HepG2 (cell line): ENCODE measurements at regions not wholly inside any gene's neighbourhood (a gene's known extent, or its start where the extent isn't known, plus 50 kb on each side); places are given as distances from the start of the nearest gene placed in this dataset.

ENCODE experiments used
- ATAC-seq: fragments of 200-7000 bp; cut with Tn5 transposase; 3 replicates; pipeline ENCODE4 v1.9.1; 2020; ENCODE audit warnings: mild to moderate bottlenecking, moderate library complexity
- BruUV-seq: library from RNA; stranded (reverse); fragments of 400-500 nt; replicated peaks from 2 replicates; lab custom pipeline; 2021; lab: Mats Ljungman, UMichigan
- CTCF ChIA-PET: fragments of 300-600 bp; formaldehyde crosslinking; extraction: SDS; loops from one replicate; lab custom pipeline; 2021; ENCODE audit warnings: low total read pairs, inconsistent platforms, low intra/inter-chr PET ratio; lab: Yijun Ruan, JAX
- POLR2A ChIA-PET: fragments of 350-600 bp; sonication (Branson Sonifier 250); formaldehyde crosslinking; loops from one replicate; lab custom pipeline; 2020; ENCODE audit warnings: antibody characterized with exemption, inconsistent platforms; lab: Yijun Ruan, JAX
- DNase-seq: peaks from one replicate; pipeline ENCODE4 v3.0.0-alpha.2; 2015; ENCODE audit warnings: low spot score
- FAIRE-seq: peaks from 3 replicates; lab custom pipeline; 2011; peaks lifted over from hg19 to GRCh38; lab: Jason Lieb, UNC
- H2AFZ ChIP-seq: one replicate; pipeline ENCODE4 v1.6.1; 2011; ENCODE audit warnings: low read length, inconsistent platforms
- H3K27ac ChIP-seq: fragments of 300-600 bp; 3 replicates; pipeline ENCODE4 v1.8.0; 2011; ENCODE audit warnings: mixed run types, mild to moderate bottlenecking, mixed read lengths, low read length, inconsistent platforms; ENCODE audit not compliant: insufficient read depth; ENCODE audit errors: extremely low read length
- H3K27me3 ChIP-seq, 2 experiments: fragments of 200-600 bp in 1 of 2; 2 replicates in 1 of 2; 3 replicates in 1 of 2; pipeline versions ENCODE4 v1.6.0 to v1.8.0; 2011; ENCODE audit warnings: low read length in 2 of 2, mild to moderate bottlenecking in 2 of 2, moderate library complexity in 2 of 2, inconsistent platforms in 1 of 2; ENCODE audit not compliant: insufficient read depth in 2 of 2, control insufficient read depth in 1 of 2
- H3K36me3 ChIP-seq, 2 experiments: fragments of 200-600 bp in 1 of 2; replicated peaks in 1 of 2; 2 replicates in 1 of 2; 3 replicates in 1 of 2; pipeline versions ENCODE4 v1.5.1 to v1.8.0; 2011; ENCODE audit warnings: low read length in 2 of 2, inconsistent platforms in 1 of 2; ENCODE audit not compliant: insufficient read depth in 2 of 2, control insufficient read depth in 1 of 2
- H3K4me1 ChIP-seq: 2 replicates; pipeline ENCODE4 v1.5.1; 2012; ENCODE audit warnings: low read length, inconsistent platforms; ENCODE audit not compliant: insufficient read depth
- H3K4me2 ChIP-seq: 2 replicates; pipeline ENCODE4 v1.6.0; 2011; ENCODE audit warnings: low read depth, low read length, inconsistent platforms
- H3K4me3 ChIP-seq, 3 experiments: fragments of 200-600 bp in 1 of 3; sonication (generic), shearing (Covaris generic) in 1 of 3; replicated peaks in 1 of 3; 2 replicates each; pipeline ENCODE4 v1.5.1; 2011 to 2016; ENCODE audit warnings: low read length in 3 of 3, inconsistent platforms in 2 of 3, low read depth in 2 of 3, mild to moderate bottlenecking in 2 of 3, control low read depth in 1 of 3, mixed read lengths in 1 of 3; ENCODE audit not compliant: insufficient read depth in 1 of 3
- H3K79me2 ChIP-seq: one replicate; pipeline ENCODE4 v1.6.1; 2011; ENCODE audit warnings: low read length, inconsistent platforms; ENCODE audit not compliant: insufficient read depth
- H3K9ac ChIP-seq: 2 replicates; pipeline ENCODE4 v1.6.0; 2011; ENCODE audit warnings: mild to moderate bottlenecking, low read depth, low read length, inconsistent platforms; ENCODE audit not compliant: insufficient read depth
- H3K9me3 ChIP-seq: 2 replicates; pipeline ENCODE4 v1.5.1; 2012; ENCODE audit warnings: mild to moderate bottlenecking, low read length
- H4K20me1 ChIP-seq: 2 replicates; pipeline ENCODE4 v1.6.0; 2011; ENCODE audit warnings: inconsistent platforms, mild to moderate bottlenecking, low read length, moderate library complexity; ENCODE audit not compliant: insufficient read depth
- CENPT ChIP-seq: sonication (generic); formaldehyde crosslinking; IDR thresholded peaks from 2 replicates; pipeline ENCODE4 v1.8.0; 2022; ENCODE audit warnings: low read depth, mild to moderate bottlenecking, moderate library complexity, missing genetic modification reagents
- ETV5 ChIP-seq: IDR thresholded peaks from 2 replicates; pipeline ENCODE4 v1.6.1; 2018; ENCODE audit warnings: missing biosample characterization, missing genetic modification reagents, inconsistent platforms, borderline replicate concordance
- GATAD2A ChIP-seq: IDR thresholded peaks from 2 replicates; pipeline ENCODE4 v1.6.1; 2016
- HMG20A ChIP-seq: IDR thresholded peaks from 2 replicates; pipeline ENCODE4 v1.6.1; 2016; ENCODE audit warnings: borderline replicate concordance
- MIXL1 ChIP-seq: IDR thresholded peaks from 2 replicates; pipeline ENCODE4 v1.6.1; 2016
- MTA1 ChIP-seq: sonication (generic); formaldehyde crosslinking; IDR thresholded peaks from 2 replicates; pipeline ENCODE4 v1.4.0; 2020; ENCODE audit warnings: missing genetic modification reagents, mild to moderate bottlenecking, borderline replicate concordance
- NFRKB ChIP-seq: fragments of 450-650 bp; IDR thresholded peaks from 2 replicates; pipeline ENCODE4 v1.6.1; 2017
- PCBP2 ChIP-seq: fragments of 200-400 bp; formaldehyde crosslinking; optimal IDR thresholded peaks from 2 replicates; pipeline ENCODE3; 2018; ENCODE audit warnings: low read length, low read depth; ENCODE audit not compliant: poor library complexity, severe bottlenecking
- RBFOX2 ChIP-seq: fragments of 200-400 bp; formaldehyde crosslinking; IDR thresholded peaks from 2 replicates; pipeline ENCODE4 v1.6.1; 2017; ENCODE audit warnings: low read depth, mild to moderate bottlenecking, low read length
- SAP130 ChIP-seq: IDR thresholded peaks from 2 replicates; pipeline ENCODE4 v1.6.1; 2016; ENCODE audit warnings: low read depth
- SMC3 ChIP-seq: IDR thresholded peaks from 2 replicates; pipeline ENCODE4 v1.6.1; 2011; ENCODE audit warnings: low read length, improper control_type of control experiment
- STAG1 ChIP-seq: sonication (generic); formaldehyde crosslinking; IDR thresholded peaks from 2 replicates; pipeline ENCODE4 v1.4.0; 2020; ENCODE audit warnings: missing genetic modification reagents
- XBP1 ChIP-seq: sonication (generic); formaldehyde crosslinking; IDR thresholded peaks from 2 replicates; pipeline ENCODE4 v1.5.0; 2020; ENCODE audit warnings: missing genetic modification reagents
- ZFAT ChIP-seq: sonication (generic); formaldehyde crosslinking; conservative IDR thresholded peaks from 2 replicates; pipeline ENCODE4 v1.8.1; 2023; ENCODE audit warnings: missing genetic modification reagents, inconsistent platforms
- ZNF383 ChIP-seq: sonication (generic); formaldehyde crosslinking; IDR thresholded peaks from 2 replicates; pipeline ENCODE4 v1.4.0; 2020; ENCODE audit warnings: missing genetic modification reagents, mild to moderate bottlenecking, borderline replicate concordance
- ZNF530 ChIP-seq: sonication (generic); formaldehyde crosslinking; IDR thresholded peaks from 2 replicates; pipeline ENCODE4 v1.5.0; 2020; ENCODE audit warnings: low read depth, mild to moderate bottlenecking, missing genetic modification reagents
- ZNF569 ChIP-seq: sonication (generic); formaldehyde crosslinking; IDR thresholded peaks from 2 replicates; pipeline ENCODE4 v1.5.0; 2020; ENCODE audit warnings: mild to moderate bottlenecking, missing genetic modification reagents, moderate library complexity, borderline replicate concordance
- ZNF639 ChIP-seq: conservative IDR thresholded peaks from 2 replicates; pipeline ENCODE4 v1.6.1; 2018; ENCODE audit warnings: missing genetic modification reagents
- ZNF713 ChIP-seq: sonication (generic); formaldehyde crosslinking; IDR thresholded peaks from 2 replicates; pipeline ENCODE4 v1.4.0; 2020; ENCODE audit warnings: mild to moderate bottlenecking, missing genetic modification reagents
- ZNF75D ChIP-seq: sonication (generic); formaldehyde crosslinking; IDR thresholded peaks from 2 replicates; pipeline ENCODE4 v1.8.1; 2023; ENCODE audit warnings: missing genetic modification reagents, mild to moderate bottlenecking, borderline replicate concordance
- ZNF83 ChIP-seq: sonication (generic); formaldehyde crosslinking; IDR thresholded peaks from 2 replicates; pipeline ENCODE4 v1.4.0; 2020; ENCODE audit warnings: missing genetic modification reagents, mild to moderate bottlenecking, borderline replicate concordance
- ZNF878 ChIP-seq: sonication (generic); formaldehyde crosslinking; IDR thresholded peaks from 2 replicates; pipeline ENCODE4 v1.8.1; 2023; ENCODE audit warnings: mild to moderate bottlenecking, missing genetic modification reagents, moderate library complexity
- WGBS: methylation state at CpG from one replicate; pipeline ENCODE4 v1.1.6; 2017; ENCODE audit warnings: low lambda C conversion rate; 5-methylcytosine and 5-hydroxymethylcytosine counted together
- in situ Hi-C: cut with HindIII; loops from 2 replicates; pipeline ENCODE4 v1.10.0; 2017; ENCODE audit warnings: low pct_unique_long_range_greater_than_20kb; ENCODE audit not compliant: extremely low pct_ligation_motif_present
- intact Hi-C: fragments of 100-400 bp; cut with micrococcal nuclease; formaldehyde crosslinking; loops from one replicate; pipeline ENCODE4 v1.10.0; 2022; ENCODE audit not compliant: unreplicated experiment
- TF ChIP-seq, protein P1 (sequence below): sonication (generic); formaldehyde crosslinking; IDR thresholded peaks from 2 replicates; pipeline ENCODE4 v1.5.0; 2020; ENCODE audit warnings: mild to moderate bottlenecking, missing genetic modification reagents, moderate library complexity

GRCh38 chr3:148379763-148380382, 317.8 kb upstream of the AGTR1 start:
- Histone ChIP-seq H3K27me3 (no peaks in the 10 kb centered on the region), H3K36me3 (no peaks in the 10 kb centered on the region), H3K4me2 (no peak overlapping the region), H4K20me1 (no peaks in the 10 kb centered on the region), H2AFZ (no peak overlapping the region), H3K4me3 (no peak overlapping the region), H3K9ac (no peak overlapping the region), H3K79me2 (no peaks in the 10 kb centered on the region), H3K9me3 (no peaks in the 10 kb centered on the region), H3K27ac (no peak overlapping the region), H3K4me1 (no peaks in the 10 kb centered on the region)
- WGBS = 25% methylated on average over 4 of the region's 4 CpGs
- DNase-seq = peak; percentile 71
- FAIRE-seq = peak; percentile 39
- ChIA-PET POLR2A (interaction anchor here (2.1 kb wide), 1 partner anchor 222 kb away, joined by 9 read pairs; no protein-coding TSS in a partner anchor), CTCF (interaction anchor here (0.6 to 2.4 kb wide), 7 partner anchors 80 to 563 kb away, joined by 3 to 22 read pairs (median 4); no protein-coding TSS in a partner anchor)
- in situ Hi-C loops (loop anchor here (5.0 to 10.0 kb wide), 3 partner anchors 252 to 567 kb away; no protein-coding TSS in a partner anchor), intact Hi-C loops (loop anchor here (1.0 to 5.0 kb wide), 5 partner anchors 222 to 567 kb away; no protein-coding TSS in a partner anchor)
- peak; percentile 98 for ATAC-seq
- no TSS peak for BruUV-seq
- TF ChIP-seq, protein P1, sequence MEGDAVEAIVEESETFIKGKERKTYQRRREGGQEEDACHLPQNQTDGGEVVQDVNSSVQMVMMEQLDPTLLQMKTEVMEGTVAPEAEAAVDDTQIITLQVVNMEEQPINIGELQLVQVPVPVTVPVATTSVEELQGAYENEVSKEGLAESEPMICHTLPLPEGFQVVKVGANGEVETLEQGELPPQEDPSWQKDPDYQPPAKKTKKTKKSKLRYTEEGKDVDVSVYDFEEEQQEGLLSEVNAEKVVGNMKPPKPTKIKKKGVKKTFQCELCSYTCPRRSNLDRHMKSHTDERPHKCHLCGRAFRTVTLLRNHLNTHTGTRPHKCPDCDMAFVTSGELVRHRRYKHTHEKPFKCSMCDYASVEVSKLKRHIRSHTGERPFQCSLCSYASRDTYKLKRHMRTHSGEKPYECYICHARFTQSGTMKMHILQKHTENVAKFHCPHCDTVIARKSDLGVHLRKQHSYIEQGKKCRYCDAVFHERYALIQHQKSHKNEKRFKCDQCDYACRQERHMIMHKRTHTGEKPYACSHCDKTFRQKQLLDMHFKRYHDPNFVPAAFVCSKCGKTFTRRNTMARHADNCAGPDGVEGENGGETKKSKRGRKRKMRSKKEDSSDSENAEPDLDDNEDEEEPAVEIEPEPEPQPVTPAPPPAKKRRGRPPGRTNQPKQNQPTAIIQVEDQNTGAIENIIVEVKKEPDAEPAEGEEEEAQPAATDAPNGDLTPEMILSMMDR = peak; percentile 86
- TF ChIP-seq HMG20A (peak; percentile 31; the same call in 1 of the 2 replicates), PCBP2 (no peak), XBP1 (CRISPR knock-in tag) (no peak), MTA1 (no peak), ZNF569 (CRISPR knock-in tag) (no peak), ZFAT (CRISPR knock-in tag) (no peak), ZNF530 (CRISPR knock-in tag) (no peak), ZNF83 (CRISPR knock-in tag) (no peak), ZNF75D (CRISPR knock-in tag) (no peak), MIXL1 (CRISPR knock-in tag) (peak; percentile 79), ZNF383 (CRISPR knock-in tag) (no peak), SMC3 (peak; percentile 97), STAG1 (peak; percentile 96), ETV5 (CRISPR knock-in tag) (no peak), CENPT (CRISPR knock-in tag) (no peak), SAP130 (0 out of 2 replicates have a peak, but pooled peaks have one; percentile 20), ZNF713 (CRISPR knock-in tag) (no peak), ZNF878 (CRISPR knock-in tag) (no peak), ZNF639 (CRISPR knock-in tag) (no peak), RBFOX2 (no peak), GATAD2A (CRISPR knock-in tag) (peak; percentile 38; the same call in 1 of the 2 replicates), NFRKB (no peak)
